GM18868 (cell line): ENCODE measurements at regions not wholly inside any gene's neighbourhood (a gene's known extent, or its start where the extent isn't known, plus 50 kb on each side); places are given as distances from the start of the nearest gene placed in this dataset.

Experiments used
- ATAC-seq: cut with Tn5 transposase; IDR thresholded peaks from one replicate; pipeline ENCODE4 v1.9.1; 2021; ENCODE audit warnings: mild to moderate bottlenecking, moderate library complexity; ENCODE audit not compliant: unreplicated experiment

DNA sequence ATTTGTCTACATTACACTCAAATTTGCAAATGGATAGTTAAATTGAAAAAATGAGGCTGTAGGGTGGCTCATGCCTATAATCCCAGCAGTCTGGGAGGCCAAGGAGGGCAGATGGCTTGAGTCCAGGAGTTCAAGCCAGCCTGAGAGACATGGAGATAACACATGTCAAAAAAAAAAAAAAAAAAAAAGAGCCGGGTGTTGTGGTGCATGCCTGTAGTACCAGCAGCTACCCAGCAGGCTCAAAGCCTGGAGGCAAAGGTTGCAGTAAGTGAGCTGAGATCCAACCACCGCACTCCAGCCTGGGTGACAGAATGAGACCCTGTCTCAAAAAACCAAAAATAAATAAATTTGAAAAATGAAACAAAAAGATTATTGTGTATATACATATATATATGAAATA, 119.9 kb upstream of the MGAT4C start:
- no peak for ATAC-seq

- no peak for ATAC-seq
These were observed 117.6 kb upstream of the MGAT4C start for GRCh38 chr12:86373813-86374212.

DNA sequence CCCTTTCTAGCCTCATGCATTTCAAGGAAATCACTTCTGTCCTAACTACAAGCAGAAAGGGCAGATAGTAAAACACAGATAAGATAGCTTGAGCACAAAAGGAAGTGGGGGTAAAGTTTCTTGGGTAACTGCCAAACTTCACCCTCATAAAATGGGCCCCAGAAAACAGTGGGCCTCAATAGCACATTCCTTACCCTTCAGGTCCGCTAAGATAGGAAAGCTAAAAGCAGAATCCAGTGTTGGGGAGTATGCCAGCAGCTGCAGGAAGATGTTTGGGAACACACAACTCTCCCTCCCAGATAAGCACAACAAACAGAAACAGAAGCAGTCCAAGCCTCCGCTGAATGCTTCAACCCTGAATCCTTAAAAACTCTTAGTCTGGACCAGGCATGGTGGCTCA, 110.9 kb upstream of the MGAT4C start:
- no peak for ATAC-seq

DNA sequence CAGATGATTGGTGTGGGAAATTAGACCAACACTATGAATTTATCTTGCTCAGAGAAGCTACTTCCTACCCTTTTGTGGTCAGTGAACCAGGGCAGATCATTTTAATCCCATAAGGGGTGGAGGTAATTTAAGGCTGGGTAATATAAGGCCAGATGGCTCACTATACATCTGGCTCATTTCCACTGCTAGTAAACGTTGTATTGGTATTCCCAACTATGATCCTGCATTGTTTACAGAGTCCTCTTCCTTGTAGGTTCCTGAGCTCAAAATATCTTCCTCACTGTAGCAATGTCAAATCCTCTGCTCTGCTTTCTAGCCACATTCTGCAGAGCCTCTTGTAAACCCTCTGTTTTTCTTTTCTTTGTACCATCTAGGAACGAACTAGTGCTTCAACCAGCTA, 93.0 kb upstream of the MGAT4C start:
- no peak for ATAC-seq

- ATAC-seq: no peak
These were observed 77.8 kb upstream of the MGAT4C start for GRCh38 chr12:86333955-86334522.

GRCh38 chr12:86331457-86331856, 75.3 kb upstream of the MGAT4C start:
- no peak for ATAC-seq

DNA sequence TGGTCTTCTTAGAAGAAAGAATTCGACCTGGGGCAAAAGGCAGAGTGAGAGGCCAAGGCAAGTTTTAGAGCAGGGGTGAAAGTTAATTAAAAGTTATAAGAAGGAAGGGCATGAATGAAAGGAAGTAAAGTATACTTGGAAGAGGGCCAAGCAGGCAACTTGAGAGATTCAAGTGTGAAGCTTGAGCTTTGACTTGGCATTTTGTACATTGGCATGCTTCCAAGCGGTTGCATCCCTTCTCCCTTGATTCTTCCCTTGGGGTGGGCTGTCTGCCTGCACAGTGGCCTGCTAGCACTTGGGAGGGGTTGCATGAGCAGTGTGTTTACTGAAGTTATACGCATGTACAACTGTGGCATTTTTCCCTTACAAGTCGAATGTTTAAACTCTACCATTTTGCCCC, 74.8 kb upstream of the MGAT4C start:
- ATAC-seq: no peak

- ATAC-seq: no peak
These were observed 56.0 kb upstream of the MGAT4C start for GRCh38 chr12:86312232-86312631.
